GM18867 (cell line): ENCODE measurements at regions not wholly inside any gene's neighbourhood (a gene's known extent, or its start where the extent isn't known, plus 50 kb on each side); places are given as distances from the start of the nearest gene placed in this dataset.

Experiments used
- ATAC-seq: cut with Tn5 transposase; IDR thresholded peaks from one replicate; pipeline ENCODE4 v1.9.1; 2021; ENCODE audit warnings: mild to moderate bottlenecking, moderate library complexity; ENCODE audit not compliant: unreplicated experiment

- ATAC-seq, result no peak
Measured at GRCh38 chr4:128502818-128503527, 215.4 kb upstream of the PGRMC2 start.

GRCh38 chr4:128501239-128501638, 213.6 kb upstream of the PGRMC2 start:
- no peak for ATAC-seq

- no peak for ATAC-seq
Measured at GRCh38 chr4:128488055-128488705, 200.6 kb upstream of the PGRMC2 start.

GRCh38 chr4:128484896-128485295, 197.3 kb upstream of the PGRMC2 start:
- no peak for ATAC-seq

GRCh38 chr4:128483816-128484215, 196.2 kb upstream of the PGRMC2 start:
- no peak for ATAC-seq

- ATAC-seq, result no peak
Measured at GRCh38 chr4:128483041-128483440, 195.4 kb upstream of the PGRMC2 start.

- no peak for ATAC-seq
Measured at GRCh38 chr4:128481752-128482480, 194.3 kb upstream of the PGRMC2 start.

GRCh38 chr4:128480945-128481344, 193.3 kb upstream of the PGRMC2 start:
- no peak for ATAC-seq

GRCh38 chr4:128477540-128477939, 189.9 kb upstream of the PGRMC2 start:
- ATAC-seq, result no peak

- ATAC-seq, result no peak
Measured at GRCh38 chr4:128475597-128475996, 188.0 kb upstream of the PGRMC2 start.

- ATAC-seq, result no peak
Measured at GRCh38 chr4:128471576-128471975, 184.0 kb upstream of the PGRMC2 start.

- no peak for ATAC-seq
Measured at GRCh38 chr4:128470492-128471053, 183.0 kb upstream of the PGRMC2 start.

GRCh38 chr4:128468123-128468989, 180.7 kb upstream of the PGRMC2 start:
- ATAC-seq, result no peak

GRCh38 chr4:128465523-128465922, 177.9 kb upstream of the PGRMC2 start:
- no peak for ATAC-seq

- ATAC-seq, result no peak
Measured at GRCh38 chr4:128463006-128463405, 175.4 kb upstream of the PGRMC2 start.

- no peak for ATAC-seq
Measured at GRCh38 chr4:128462103-128462783, 174.6 kb upstream of the PGRMC2 start.

GRCh38 chr4:128461291-128462102, 173.9 kb upstream of the PGRMC2 start:
- ATAC-seq, result peak; percentile 75

GRCh38 chr4:128459547-128459946, 171.9 kb upstream of the PGRMC2 start:
- peak; percentile 31 for ATAC-seq

GRCh38 chr4:128458816-128459215, 171.2 kb upstream of the PGRMC2 start:
- no peak for ATAC-seq
